Ovary (tissue), 7 donors: ENCODE measurements at regions not wholly inside any gene's neighbourhood (a gene's known extent, or its start where the extent isn't known, plus 50 kb on each side); places are given as distances from the start of the nearest gene placed in this dataset.

Experiments
- DNase-seq, 5 donors: peaks; one replicate each; pipeline ENCODE4 v3.0.0-alpha.2; 2019 to 2020
- H3K27ac ChIP-seq, 2 donors: fragments of 200-600 bp; one replicate each; pipeline versions ENCODE4 v1.5.1 to v1.8.0; 2019 to 2022
- H3K27me3 ChIP-seq: fragments of 200-600 bp; one replicate; pipeline ENCODE4 v1.8.0; 2022
- H3K36me3 ChIP-seq: fragments of 200-600 bp; sonication (generic); one replicate; pipeline ENCODE4 v1.5.1; 2019
- H3K4me1 ChIP-seq: one replicate; pipeline ENCODE4 v1.8.1; 2013; ENCODE audit warnings: mild to moderate bottlenecking, moderate library complexity; ENCODE audit not compliant: insufficient read depth
- H3K4me3 ChIP-seq: fragments of 200-600 bp; sonication (generic); one replicate; pipeline ENCODE4 v1.5.1; 2017
- H3K9me3 ChIP-seq, 2 donors: fragments of 200-600 bp in 1 of 2; sonication (generic) in 1 of 2; one replicate each; pipeline versions ENCODE4 v1.5.1 to v1.8.1; 2013 to 2019; ENCODE audit warnings: mild to moderate bottlenecking in 1 of 2, moderate library complexity in 1 of 2
- CTCF ChIP-seq, 3 donors: fragments of 450-650 bp in 2 of 3; fragments of 200-600 bp in 1 of 3; IDR thresholded peaks; one replicate each; pipeline versions ENCODE4 v1.5.1 to v1.8.0; 2016 to 2022; ENCODE audit warnings: antibody characterized with exemption in 3 of 3, mild to moderate bottlenecking in 1 of 3
- EP300 ChIP-seq: sonication (generic); formaldehyde crosslinking; IDR thresholded peaks from one replicate; pipeline ENCODE4 v1.6.1; 2017; ENCODE audit warnings: antibody characterized with exemption
- POLR2A ChIP-seq: fragments of 450-650 bp; IDR thresholded peaks from one replicate; pipeline ENCODE4 v1.6.1; 2017; ENCODE audit warnings: antibody characterized with exemption, mild to moderate bottlenecking, moderate library complexity
- WGBS, 3 donors: extraction: QIAGEN DNeasy Blood & Tissue Kit in 1 of 3; methylation state at CpG; one replicate each; pipeline versions ENCODE4 v1.1.5 to v1.1.7; 2013 to 2017; 5-methylcytosine and 5-hydroxymethylcytosine counted together
- intact Hi-C, 4 donors: fragments of 100-400 bp; cut with DNase I; formaldehyde crosslinking; loops; one replicate each; pipeline versions ENCODE4 v1.11.0 to v1.15.1; 2022 to 2023
- donor health status: DM: no; HTN: no; CAD: no; lungs with moderate emphysema.
- donor health status: DM: no; HTN: no; CAD: no.
- donor health status: Bipolar disorder and iron deficiency.
- donor health status: DM: no; HTN: no; CAD: no.
- donor health status: DM: yes; HTN: yes; CAD: no.

GRCh38 chr6:115740907-115741306 lies 319.8 kb downstream of the FRK start:
- intact Hi-C loops: no loop called here
- H3K4me1 ChIP-seq: no peaks in the 10 kb centered on the region
- H3K27me3 ChIP-seq: no peaks in the 10 kb centered on the region
- peaks cover 0 to 3% of the 10 kb centered on the region in 2 donors for H3K9me3 ChIP-seq
- DNase-seq: no peak
- WGBS, 3 donors: 50 to 86% (median 56%) methylated on average over 1 of the region's 1 CpG
- no peak overlapping the region for H3K4me3 ChIP-seq
- no peak overlapping the region for H3K27ac ChIP-seq
- no peak for TF ChIP-seq EP300
- no peak for TF ChIP-seq POLR2A
- TF ChIP-seq CTCF (IDR thresholded peaks at IDR 0.05): no peak
- no peaks in the 10 kb centered on the region for H3K36me3 ChIP-seq

GRCh38 chr6:115735610-115736009 lies 325.1 kb downstream of the FRK start:
- Histone ChIP-seq H3K27me3 (no peaks in the 10 kb centered on the region), H3K4me3 (no peak overlapping the region), H3K36me3 (no peaks in the 10 kb centered on the region), H3K9me3 (peaks cover 0 to 3% of the 10 kb centered on the region in 2 donors), H3K27ac (no peak overlapping the region), H3K4me1 (no peaks in the 10 kb centered on the region)
- intact Hi-C loops: no loop called here
- no peak for DNase-seq
- WGBS, 3 donors: 88 to 89% (median 88%) methylated on average over 5 of the region's 5 CpGs
- no peak for TF ChIP-seq POLR2A
- TF ChIP-seq EP300: no peak
- TF ChIP-seq CTCF (IDR thresholded peaks at IDR 0.05): no peak

- H3K27ac ChIP-seq: no peak overlapping the region
- intact Hi-C loops: no loop called here
- TF ChIP-seq CTCF (IDR thresholded peaks at IDR 0.05) (no peak), POLR2A (no peak), EP300 (no peak)
- no peaks in the 10 kb centered on the region for H3K27me3 ChIP-seq
- no peak for DNase-seq
- H3K9me3 ChIP-seq: peaks cover 0 to 3% of the 10 kb centered on the region in 2 donors
- H3K36me3 ChIP-seq: no peaks in the 10 kb centered on the region
- H3K4me1 ChIP-seq: no peaks in the 10 kb centered on the region
- no peak overlapping the region for H3K4me3 ChIP-seq
Observed at GRCh38 chr6:115733426-115733825, 327.3 kb downstream of the FRK start.

- intact Hi-C loops: no loop called here
- no peak for DNase-seq
- Histone ChIP-seq H3K27ac (no peak overlapping the region), H3K9me3 (no peaks in the 10 kb centered on the region), H3K27me3 (no peaks in the 10 kb centered on the region), H3K4me1 (no peaks in the 10 kb centered on the region), H3K4me3 (no peak overlapping the region), H3K36me3 (no peaks in the 10 kb centered on the region)
- TF ChIP-seq EP300 (no peak), POLR2A (no peak), CTCF (IDR thresholded peaks at IDR 0.05) (no peak)
- 81 to 88% (median 82%) methylated on average over 5 of the region's 5 CpGs for WGBS, 3 donors
Observed at GRCh38 chr6:115729036-115729435, 331.7 kb downstream of the FRK start.

DNA sequence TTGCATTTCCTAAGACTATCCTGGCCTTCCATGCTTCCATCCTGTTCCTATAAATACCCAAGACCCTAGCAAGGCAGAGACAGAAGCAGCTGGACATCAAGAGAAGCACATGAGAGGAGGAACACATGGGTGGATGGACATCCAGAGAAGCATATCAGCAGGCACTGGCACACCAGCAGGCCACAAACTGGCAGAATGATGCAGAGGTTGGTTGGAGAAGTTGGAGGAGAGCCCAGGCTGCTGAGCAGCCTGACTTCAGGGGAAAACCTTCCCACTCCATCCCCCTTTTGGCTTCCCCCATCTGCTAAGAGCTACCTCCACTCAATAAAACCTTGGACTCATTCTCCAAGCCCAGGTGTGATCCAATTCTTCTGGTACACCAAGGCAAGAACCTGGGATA lies 332.5 kb downstream of the FRK start:
- H3K27me3 ChIP-seq: no peaks in the 10 kb centered on the region
- intact Hi-C loops: no loop called here
- H3K36me3 ChIP-seq: no peaks in the 10 kb centered on the region
- H3K27ac ChIP-seq: no peak overlapping the region
- no peak overlapping the region for H3K4me3 ChIP-seq
- TF ChIP-seq POLR2A (no peak), CTCF (IDR thresholded peaks at IDR 0.05) (no peak), EP300 (no peak)
- no peak for DNase-seq
- no peaks in the 10 kb centered on the region for H3K9me3 ChIP-seq
- no peaks in the 10 kb centered on the region for H3K4me1 ChIP-seq
